Caco-2 (cell line): ENCODE measurements at regions not wholly inside any gene's neighbourhood (a gene's known extent, or its start where the extent isn't known, plus 50 kb on each side); places are given as distances from the start of the nearest gene placed in this dataset.

Source experiments
- BruUV-seq: library from RNA; stranded (reverse); fragments of 400-500 nt; replicated peaks from 2 replicates; lab custom pipeline; 2021; lab: Mats Ljungman, UMichigan
- CTCF ChIA-PET: fragments of 300-600 bp; sonication (Branson Sonifier 250); formaldehyde crosslinking; loops from one replicate; lab custom pipeline; 2022; ENCODE audit warnings: antibody characterized with exemption; lab: Charles Lee
- POLR2A ChIA-PET: fragments of 300-600 bp; sonication (Branson Sonifier 250); formaldehyde crosslinking; loops from one replicate; lab custom pipeline; 2022; ENCODE audit warnings: antibody characterized with exemption; lab: Charles Lee
- DNase-seq, 2 experiments: peaks; one replicate each; pipeline versions ENCODE4 v3.0.0 to v3.0.0-alpha.2; 2020 to 2022
- H3K27me3 ChIP-seq: replicated peaks from 2 replicates; pipeline ENCODE4 v1.6.0; 2011; ENCODE audit warnings: low read length; ENCODE audit not compliant: control insufficient read depth, insufficient read depth
- H3K36me3 ChIP-seq: 2 replicates; pipeline ENCODE4 v1.5.1; 2011; ENCODE audit warnings: low read length; ENCODE audit not compliant: control insufficient read depth, insufficient read depth
- H3K4me1 ChIP-seq: fragments of 250-450 bp; sonication (Bioruptor Pico); 2 replicates; pipeline ENCODE4 v1.5.1; 2020; ENCODE audit warnings: mild to moderate bottlenecking
- H3K4me3 ChIP-seq: 2 replicates; pipeline ENCODE4 v1.5.1; 2011; ENCODE audit warnings: low read depth, mild to moderate bottlenecking, control low read depth, low read length
- H3K9me3 ChIP-seq: fragments of 250-450 bp; sonication (Bioruptor Pico); 2 replicates; pipeline ENCODE4 v1.5.1; 2020; ENCODE audit warnings: mild to moderate bottlenecking, moderate library complexity
- H3K27ac Mint-ChIP-seq: one replicate; pipeline ENCODE4 v1.8.0; 2022; ENCODE audit warnings: mixed read lengths; ENCODE audit not compliant: unreplicated experiment
- H3K27me3 Mint-ChIP-seq: one replicate; pipeline ENCODE4 v1.8.0; 2022; ENCODE audit warnings: mixed read lengths; ENCODE audit not compliant: insufficient read depth, unreplicated experiment
- H3K36me3 Mint-ChIP-seq: one replicate; pipeline ENCODE4 v1.8.0; 2022; ENCODE audit warnings: mild to moderate bottlenecking, mixed read lengths; ENCODE audit not compliant: insufficient read depth, unreplicated experiment
- H3K4me1 Mint-ChIP-seq: one replicate; pipeline ENCODE4 v1.8.0; 2022; ENCODE audit warnings: low read depth, mixed read lengths; ENCODE audit not compliant: unreplicated experiment
- H3K4me3 Mint-ChIP-seq: one replicate; pipeline ENCODE4 v1.8.0; 2022; ENCODE audit warnings: mild to moderate bottlenecking, moderate library complexity, mixed read lengths; ENCODE audit not compliant: unreplicated experiment
- H3K9me3 Mint-ChIP-seq: one replicate; pipeline ENCODE4 v1.8.0; 2022; ENCODE audit warnings: mixed read lengths; ENCODE audit not compliant: unreplicated experiment
- intact Hi-C: fragments of 100-400 bp; cut with micrococcal nuclease; formaldehyde crosslinking; loops from one replicate; pipeline ENCODE4 v1.10.0; 2022; ENCODE audit not compliant: unreplicated experiment
- TF ChIP-seq, protein P1 (sequence below), 2 experiments: fragments of 200-600 bp in 1 of 2; IDR thresholded peaks; 1 replicate in 1 of 2; 2 replicates in 1 of 2; pipeline versions ENCODE4 v1.5.1 to v1.8.0; 2011 to 2022; ENCODE audit warnings: antibody characterized with exemption in 1 of 2, control low read depth in 1 of 2, inconsistent platforms in 1 of 2, low read depth in 1 of 2, low read length in 1 of 2, mild to moderate bottlenecking in 1 of 2, moderate library complexity in 1 of 2; ENCODE audit not compliant: insufficient read depth in 1 of 2, severe bottlenecking in 1 of 2, unreplicated experiment in 1 of 2

GRCh38 chr16:9541723-9542122, 450.3 kb downstream of the HAPSTR1 start:
- peaks cover 17% of the 10 kb centered on the region for H3K36me3 Mint-ChIP-seq
- H3K27ac Mint-ChIP-seq: no peak overlapping the region
- no peak for DNase-seq
- Histone ChIP-seq H3K4me3 (no peak overlapping the region), H3K36me3 (no peaks in the 10 kb centered on the region), H3K4me1 (peaks cover 19% of the 10 kb centered on the region), H3K9me3 (no peaks in the 10 kb centered on the region; the same call in 1 of the 2 replicates), H3K27me3 (no peaks in the 10 kb centered on the region)
- CTCF ChIA-PET: no interaction called here
- POLR2A ChIA-PET: no interaction called here
- H3K27me3 Mint-ChIP-seq: no peaks in the 10 kb centered on the region
- no peak overlapping the region for H3K4me3 Mint-ChIP-seq
- peaks cover 16% of the 10 kb centered on the region for H3K4me1 Mint-ChIP-seq
- intact Hi-C loops: loop anchor here (10.0 kb wide), 1 partner anchor 103 kb away; no protein-coding TSS in a partner anchor
- TF ChIP-seq, protein P1, sequence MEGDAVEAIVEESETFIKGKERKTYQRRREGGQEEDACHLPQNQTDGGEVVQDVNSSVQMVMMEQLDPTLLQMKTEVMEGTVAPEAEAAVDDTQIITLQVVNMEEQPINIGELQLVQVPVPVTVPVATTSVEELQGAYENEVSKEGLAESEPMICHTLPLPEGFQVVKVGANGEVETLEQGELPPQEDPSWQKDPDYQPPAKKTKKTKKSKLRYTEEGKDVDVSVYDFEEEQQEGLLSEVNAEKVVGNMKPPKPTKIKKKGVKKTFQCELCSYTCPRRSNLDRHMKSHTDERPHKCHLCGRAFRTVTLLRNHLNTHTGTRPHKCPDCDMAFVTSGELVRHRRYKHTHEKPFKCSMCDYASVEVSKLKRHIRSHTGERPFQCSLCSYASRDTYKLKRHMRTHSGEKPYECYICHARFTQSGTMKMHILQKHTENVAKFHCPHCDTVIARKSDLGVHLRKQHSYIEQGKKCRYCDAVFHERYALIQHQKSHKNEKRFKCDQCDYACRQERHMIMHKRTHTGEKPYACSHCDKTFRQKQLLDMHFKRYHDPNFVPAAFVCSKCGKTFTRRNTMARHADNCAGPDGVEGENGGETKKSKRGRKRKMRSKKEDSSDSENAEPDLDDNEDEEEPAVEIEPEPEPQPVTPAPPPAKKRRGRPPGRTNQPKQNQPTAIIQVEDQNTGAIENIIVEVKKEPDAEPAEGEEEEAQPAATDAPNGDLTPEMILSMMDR (IDR thresholded peaks at IDR 0.05; ENCODE audit: insufficient read depth in 1 of 2, low read depth in 1 of 2, low read length in 1 of 2, severe bottlenecking in 1 of 2, unreplicated experiment in 1 of 2): no peak
- no TSS peak for BruUV-seq
- peaks cover 24% of the 10 kb centered on the region for H3K9me3 Mint-ChIP-seq

DNA sequence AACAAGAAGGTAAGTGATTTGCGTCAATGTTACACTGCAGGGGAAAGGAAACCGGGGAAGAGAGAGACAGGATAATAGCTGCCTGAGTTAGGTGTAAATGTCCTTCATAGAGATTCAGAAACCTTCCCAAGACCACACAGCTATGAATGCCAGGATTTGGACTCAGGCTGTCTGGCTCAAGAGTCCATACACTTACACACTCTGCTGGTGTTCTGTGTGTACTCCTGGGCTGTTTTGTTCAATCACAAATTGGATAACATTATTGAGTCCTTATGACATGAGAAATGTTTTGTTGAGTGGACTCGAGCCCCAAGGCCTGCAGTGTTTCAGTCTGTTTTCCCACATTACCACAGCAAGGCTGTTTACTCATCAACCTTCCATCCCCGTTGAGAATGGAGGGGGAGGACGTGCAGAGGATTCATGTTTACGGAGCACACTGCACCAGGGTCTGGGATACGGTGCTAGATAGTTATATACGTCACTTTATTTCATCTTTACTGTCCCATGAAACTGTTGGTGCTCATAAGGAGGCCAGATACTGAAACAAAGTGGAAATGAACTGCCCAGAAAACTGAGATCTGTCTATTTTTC, 450.8 kb downstream of the HAPSTR1 start:
- H3K36me3 ChIP-seq: no peaks in the 10 kb centered on the region
- peaks cover 23% of the 10 kb centered on the region for H3K4me1 ChIP-seq
- intact Hi-C loops: loop anchor here (10.0 kb wide), 1 partner anchor 103 kb away; no protein-coding TSS in a partner anchor
- Mint-ChIP-seq H3K36me3 (peaks cover 18% of the 10 kb centered on the region), H3K4me1 (peaks cover 18% of the 10 kb centered on the region), H3K27me3 (no peaks in the 10 kb centered on the region), H3K9me3 (peaks cover 23% of the 10 kb centered on the region), H3K4me3 (no peak overlapping the region), H3K27ac (peak overlapping the region; percentile 34)
- no peaks in the 10 kb centered on the region; the same call in 1 of the 2 replicates for H3K9me3 ChIP-seq
- DNase-seq: no peak
- TF ChIP-seq, protein P1 (IDR thresholded peaks at IDR 0.05; ENCODE audit: insufficient read depth in 1 of 2, low read depth in 1 of 2, low read length in 1 of 2, severe bottlenecking in 1 of 2, unreplicated experiment in 1 of 2): no peak
- no peaks in the 10 kb centered on the region for H3K27me3 ChIP-seq
- ChIA-PET POLR2A (no interaction called here), CTCF (no interaction called here)
- no TSS peak for BruUV-seq
- no peak overlapping the region for H3K4me3 ChIP-seq

- peaks cover 18% of the 10 kb centered on the region for H3K36me3 Mint-ChIP-seq
- TF ChIP-seq, protein P1 (IDR thresholded peaks at IDR 0.05; ENCODE audit: insufficient read depth in 1 of 2, low read depth in 1 of 2, low read length in 1 of 2, severe bottlenecking in 1 of 2, unreplicated experiment in 1 of 2): no peak
- CTCF ChIA-PET: no interaction called here
- peaks cover 13% of the 10 kb centered on the region for H3K9me3 Mint-ChIP-seq
- H3K4me3 Mint-ChIP-seq: peak overlapping the region; percentile 55
- H3K27me3 ChIP-seq: no peaks in the 10 kb centered on the region
- no TSS peak for BruUV-seq
- H3K4me1 ChIP-seq: peaks cover 24% of the 10 kb centered on the region
- no peaks in the 10 kb centered on the region; the same call in 1 of the 2 replicates for H3K9me3 ChIP-seq
- POLR2A ChIA-PET: no interaction called here
- DNase-seq: peak; percentile 80 to 91
- H3K27me3 Mint-ChIP-seq: no peaks in the 10 kb centered on the region
- no peaks in the 10 kb centered on the region for H3K36me3 ChIP-seq
- intact Hi-C loops: loop anchor here (1.0 to 10.0 kb wide), 3 partner anchors 17 to 99 kb away; no protein-coding TSS in a partner anchor
- peak overlapping the region; percentile 94 for H3K27ac Mint-ChIP-seq
- peaks cover 18% of the 10 kb centered on the region for H3K4me1 Mint-ChIP-seq
- no peak overlapping the region for H3K4me3 ChIP-seq
These were observed 454.3 kb downstream of the HAPSTR1 start for GRCh38 chr16:9545522-9546437.
